ENCODE measurements at regions not wholly inside any gene's neighbourhood (a gene's known extent, or its start where the extent isn't known, plus 50 kb on each side); places are given as distances from the start of the nearest gene placed in this dataset.

- DNase-seq = peak in 1 of 2 donors; percentile 64
- ATAC-seq = peak; percentile 70
- intact Hi-C loops (cut with DNase I, micrococcal nuclease) = loop anchor here in 1 of 2 donors (2.0 to 5.0 kb wide), 2 partner anchors 63 to 324 kb away; no protein-coding TSS in a partner anchor
These were observed 64.3 kb upstream of the TRABD2B start for GRCh38 chr1:48061162-48062136.

- intact Hi-C loops (cut with DNase I, micrococcal nuclease) = no loop called here
- no peak for DNase-seq
- no peak for ATAC-seq
These were observed 62.1 kb upstream of the TRABD2B start for GRCh38 chr1:48059289-48059688.

GRCh38 chr1:48058135-48059025 lies 61.2 kb upstream of the TRABD2B start:
- intact Hi-C loops (cut with DNase I, micrococcal nuclease) = no loop called here
- DNase-seq = no peak
- ATAC-seq = no peak

- no peak for ATAC-seq
- intact Hi-C loops (cut with DNase I, micrococcal nuclease) = no loop called here
- no peak for DNase-seq
These were observed 60.1 kb upstream of the TRABD2B start for GRCh38 chr1:48057249-48057648.

- DNase-seq = peak in 1 of 2 donors; percentile 14
- peak; percentile 70 for ATAC-seq
- intact Hi-C loops (cut with DNase I, micrococcal nuclease) = no loop called here
These were observed 58.9 kb upstream of the TRABD2B start for GRCh38 chr1:48055876-48056764.

GRCh38 chr1:48054232-48054631 lies 57.0 kb upstream of the TRABD2B start:
- DNase-seq (no peak), ATAC-seq (peak; percentile 64)
- intact Hi-C loops (cut with DNase I, micrococcal nuclease) = no loop called here

GRCh38 chr1:48052923-48053291 lies 55.7 kb upstream of the TRABD2B start:
- ATAC-seq = no peak
- intact Hi-C loops (cut with DNase I, micrococcal nuclease) = no loop called here
- no peak for DNase-seq

- intact Hi-C loops (cut with DNase I, micrococcal nuclease) = no loop called here
- ATAC-seq (no peak), DNase-seq (no peak)
These were observed 54.4 kb upstream of the TRABD2B start for GRCh38 chr1:48051466-48052126.

GRCh38 chr1:48049823-48050535 lies 52.8 kb upstream of the TRABD2B start:
- ATAC-seq (no peak), DNase-seq (no peak)
- intact Hi-C loops (cut with DNase I, micrococcal nuclease) = no loop called here

- DNase-seq = no peak
- ATAC-seq = no peak
- intact Hi-C loops (cut with DNase I, micrococcal nuclease) = no loop called here
These were observed 51.8 kb upstream of the TRABD2B start for GRCh38 chr1:48048980-48049379.

- DNase-seq (no peak), ATAC-seq (no peak)
- intact Hi-C loops (cut with DNase I, micrococcal nuclease) = no loop called here
These were observed 50.9 kb upstream of the TRABD2B start for GRCh38 chr1:48048064-48048463.

- DNase-seq = no peak
- ATAC-seq = no peak
- intact Hi-C loops (cut with DNase I, micrococcal nuclease) = no loop called here
These were observed 49.9 kb upstream of the TRABD2B start for GRCh38 chr1:48047116-48047515.
